ENCODE measurements at regions not wholly inside any gene's neighbourhood (a gene's known extent, or its start where the extent isn't known, plus 50 kb on each side); places are given as distances from the start of the nearest gene placed in this dataset.

DNA sequence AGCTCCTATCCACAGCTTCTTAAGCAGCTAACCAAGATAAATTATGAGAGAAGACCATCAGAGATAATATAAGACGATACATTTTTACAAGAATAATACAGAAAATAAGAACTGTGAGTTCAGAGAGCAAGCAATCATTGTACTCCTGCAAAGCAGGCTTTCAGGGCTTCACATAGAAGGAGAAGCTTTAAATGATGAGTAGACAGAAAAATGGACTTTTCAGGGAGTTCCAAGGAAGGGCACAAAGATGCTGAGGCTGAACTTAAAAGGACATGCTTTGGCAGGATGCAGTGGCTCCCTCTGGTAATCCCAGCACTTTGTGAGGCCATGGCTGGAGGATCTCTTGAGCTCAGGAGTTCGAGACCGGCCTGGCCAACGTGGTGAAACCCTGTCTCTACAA, 159.5 kb downstream of the POU4F1 start:
- TF ChIP-seq EZH2 (IDR thresholded peaks at IDR 0.05) (no peak), POLR2AphosphoS5 (IDR thresholded peaks at IDR 0.05; ENCODE audit: borderline replicate concordance, low read depth, low read length) (no peak)
